SK-N-SH (cell line): ENCODE measurements at regions not wholly inside any gene's neighbourhood (a gene's known extent, or its start where the extent isn't known, plus 50 kb on each side); places are given as distances from the start of the nearest gene placed in this dataset.

Experiments used
- FOXM1 ChIP-seq: IDR thresholded peaks from 2 replicates; pipeline ENCODE4 v1.4.0; 2012; ENCODE audit warnings: low read depth, mild to moderate bottlenecking
- RAD21 ChIP-seq: IDR thresholded peaks from 2 replicates; pipeline ENCODE4 v1.6.1; 2012; ENCODE audit warnings: mild to moderate bottlenecking, low read length
- TF ChIP-seq, protein P1 (sequence below): fragments of 200-600 bp; sonication (generic); IDR thresholded peaks from 2 replicates; pipeline ENCODE4 v1.6.1; 2017; ENCODE audit warnings: antibody characterized with exemption, mild to moderate bottlenecking, moderate library complexity
- TF ChIP-seq, protein P2 (sequence below): IDR thresholded peaks from 2 replicates; pipeline ENCODE4 v1.4.0; 2012; ENCODE audit warnings: low read depth, borderline replicate concordance

DNA sequence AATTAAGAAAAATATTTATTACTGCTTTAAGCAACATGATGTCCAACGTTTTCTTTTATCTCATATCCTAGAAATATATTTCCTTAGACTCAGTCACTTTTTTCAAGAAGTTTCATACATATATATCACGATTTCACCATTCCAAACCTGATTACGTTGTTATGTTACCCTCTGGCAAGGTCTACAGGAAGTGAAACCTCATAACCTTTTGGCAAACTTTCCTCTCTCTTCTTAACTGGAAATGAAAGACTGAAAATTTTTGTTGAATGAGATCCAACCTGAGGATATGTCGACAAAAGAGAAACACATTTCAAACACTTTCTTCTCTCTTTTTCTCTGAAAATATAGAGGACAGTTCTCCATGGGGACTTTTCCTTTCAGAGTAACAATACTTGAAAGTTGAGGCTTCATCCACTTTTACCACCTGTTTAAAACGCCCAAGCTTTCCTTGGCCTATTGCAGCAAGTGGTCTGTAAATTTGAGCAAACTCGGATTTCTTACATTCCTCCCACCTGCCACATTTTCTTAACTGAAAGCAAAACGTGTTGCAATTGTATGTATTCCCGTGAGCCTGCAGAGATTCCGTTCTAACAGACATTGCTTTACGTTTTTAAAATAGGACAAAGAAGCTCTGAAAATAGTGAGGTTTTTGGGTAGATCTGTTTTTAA is 298.1 kb downstream of the CETN3 start:
- TF ChIP-seq, protein P1, sequence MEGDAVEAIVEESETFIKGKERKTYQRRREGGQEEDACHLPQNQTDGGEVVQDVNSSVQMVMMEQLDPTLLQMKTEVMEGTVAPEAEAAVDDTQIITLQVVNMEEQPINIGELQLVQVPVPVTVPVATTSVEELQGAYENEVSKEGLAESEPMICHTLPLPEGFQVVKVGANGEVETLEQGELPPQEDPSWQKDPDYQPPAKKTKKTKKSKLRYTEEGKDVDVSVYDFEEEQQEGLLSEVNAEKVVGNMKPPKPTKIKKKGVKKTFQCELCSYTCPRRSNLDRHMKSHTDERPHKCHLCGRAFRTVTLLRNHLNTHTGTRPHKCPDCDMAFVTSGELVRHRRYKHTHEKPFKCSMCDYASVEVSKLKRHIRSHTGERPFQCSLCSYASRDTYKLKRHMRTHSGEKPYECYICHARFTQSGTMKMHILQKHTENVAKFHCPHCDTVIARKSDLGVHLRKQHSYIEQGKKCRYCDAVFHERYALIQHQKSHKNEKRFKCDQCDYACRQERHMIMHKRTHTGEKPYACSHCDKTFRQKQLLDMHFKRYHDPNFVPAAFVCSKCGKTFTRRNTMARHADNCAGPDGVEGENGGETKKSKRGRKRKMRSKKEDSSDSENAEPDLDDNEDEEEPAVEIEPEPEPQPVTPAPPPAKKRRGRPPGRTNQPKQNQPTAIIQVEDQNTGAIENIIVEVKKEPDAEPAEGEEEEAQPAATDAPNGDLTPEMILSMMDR: no peak
- TF ChIP-seq RAD21: no peak
- no peak for TF ChIP-seq FOXM1
- TF ChIP-seq, protein P2, sequence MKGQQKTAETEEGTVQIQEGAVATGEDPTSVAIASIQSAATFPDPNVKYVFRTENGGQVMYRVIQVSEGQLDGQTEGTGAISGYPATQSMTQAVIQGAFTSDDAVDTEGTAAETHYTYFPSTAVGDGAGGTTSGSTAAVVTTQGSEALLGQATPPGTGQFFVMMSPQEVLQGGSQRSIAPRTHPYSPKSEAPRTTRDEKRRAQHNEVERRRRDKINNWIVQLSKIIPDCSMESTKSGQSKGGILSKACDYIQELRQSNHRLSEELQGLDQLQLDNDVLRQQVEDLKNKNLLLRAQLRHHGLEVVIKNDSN: no peak
